ENCODE measurements at regions not wholly inside any gene's neighbourhood (a gene's known extent, or its start where the extent isn't known, plus 50 kb on each side); places are given as distances from the start of the nearest gene placed in this dataset.

DNA sequence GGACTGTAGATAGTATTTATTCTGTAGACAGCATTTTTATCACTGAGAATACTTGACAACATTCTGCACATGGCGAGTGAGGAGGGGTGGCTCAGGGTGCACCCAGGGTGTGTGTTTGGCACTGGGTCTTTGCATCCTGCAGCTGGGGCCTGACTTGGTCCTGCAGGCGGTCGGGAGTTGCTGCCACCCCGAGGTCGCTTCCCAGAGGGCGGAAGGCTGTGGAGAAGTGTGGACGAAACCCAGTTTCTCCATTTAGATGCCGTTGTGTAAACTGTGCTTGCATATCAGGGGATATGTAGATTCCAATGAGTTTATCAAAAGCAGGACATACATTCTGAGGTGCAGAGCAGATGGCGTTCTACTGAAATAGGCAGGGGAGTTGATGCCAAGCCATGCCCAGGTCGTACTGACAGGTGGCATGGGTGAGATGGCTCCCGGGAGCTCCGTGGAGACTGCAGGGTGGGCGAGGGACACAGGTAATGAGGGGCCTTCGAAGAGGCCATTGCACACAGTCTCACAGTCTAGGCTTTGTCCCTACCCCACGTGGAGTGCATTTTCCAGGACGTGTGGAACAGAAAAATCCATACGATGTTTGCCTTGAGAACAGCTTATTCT, 74.5 kb downstream of the RTP5 start:
- no peak overlapping the region for H3K4me3 ChIP-seq (ENCODE audit: low read length in 2 of 2)
- H3K4me1 ChIP-seq (ENCODE audit: insufficient read depth, low read length): peaks cover 11% of the 10 kb centered on the region
- H3K27me3 ChIP-seq (ENCODE audit: insufficient read depth, low read length): no peaks in the 10 kb centered on the region
- H3K27ac Mint-ChIP-seq: peak overlapping the region in 1 of 7 donors; percentile 11
- H3K9me3 ChIP-seq (ENCODE audit: control insufficient read depth in 1 of 2, low read length in 2 of 2): no peaks in the 10 kb centered on the region
- no peak for DNase-seq
- H3K27ac ChIP-seq (ENCODE audit: low read depth, low read length): no peak overlapping the region
- CTCF ChIA-PET (ENCODE audit: partially characterized antibody): no interaction called here
- H3K27me3 Mint-ChIP-seq: no peaks in the 10 kb centered on the region
- H3K9me3 Mint-ChIP-seq: peaks cover 0 to 2% (median 0%) of the 10 kb centered on the region in 8 donors
- H3K36me3 ChIP-seq (ENCODE audit: insufficient read depth, low read length): no peaks in the 10 kb centered on the region
- no peak overlapping the region for H3K4me3 Mint-ChIP-seq
- H3K4me1 Mint-ChIP-seq: peaks cover 11 to 24% (median 14%) of the 10 kb centered on the region in 4 donors
- POLR2A ChIA-PET (ENCODE audit: partially characterized antibody): no interaction called here
- H3K36me3 Mint-ChIP-seq: no peaks in the 10 kb centered on the region
- intact Hi-C loops (cut with micrococcal nuclease): no loop called here

DNA sequence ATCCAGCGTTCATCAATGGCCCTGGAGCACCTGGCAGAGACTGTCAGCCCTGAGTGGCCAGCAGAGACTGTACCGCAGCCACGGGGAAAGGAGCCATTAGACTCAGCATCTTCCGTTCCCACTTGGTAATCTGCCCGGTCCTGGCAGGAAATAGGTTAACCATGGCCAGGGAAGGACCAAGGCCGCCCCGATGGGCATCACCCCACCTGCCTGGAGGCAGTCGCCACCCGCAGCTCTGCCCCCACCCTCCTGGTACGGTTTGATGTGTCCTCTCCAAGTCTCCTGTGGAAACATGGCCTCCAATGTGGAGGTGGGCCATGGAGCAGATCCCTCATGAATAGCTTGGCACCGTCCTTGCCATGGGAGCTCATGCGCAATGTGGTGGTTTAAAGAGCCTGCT, 75.3 kb downstream of the RTP5 start:
- Histone ChIP-seq H3K27me3 (ENCODE audit: insufficient read depth, low read length) (no peaks in the 10 kb centered on the region), H3K27ac (ENCODE audit: low read depth, low read length) (no peak overlapping the region), H3K9me3 (ENCODE audit: control insufficient read depth in 1 of 2, low read length in 2 of 2) (no peaks in the 10 kb centered on the region), H3K4me1 (ENCODE audit: insufficient read depth, low read length) (peaks cover 3% of the 10 kb centered on the region), H3K4me3 (ENCODE audit: low read length in 2 of 2) (no peak overlapping the region), H3K36me3 (ENCODE audit: insufficient read depth, low read length) (no peaks in the 10 kb centered on the region)
- Mint-ChIP-seq H3K27ac (no peak overlapping the region), H3K36me3 (no peaks in the 10 kb centered on the region), H3K27me3 (no peaks in the 10 kb centered on the region), H3K4me1 (peaks cover 8 to 19% (median 11%) of the 10 kb centered on the region in 4 donors), H3K4me3 (no peak overlapping the region), H3K9me3 (peaks cover 0 to 2% (median 0%) of the 10 kb centered on the region in 8 donors)
- CTCF ChIA-PET (ENCODE audit: partially characterized antibody): no interaction called here
- intact Hi-C loops (cut with micrococcal nuclease): no loop called here
- POLR2A ChIA-PET (ENCODE audit: partially characterized antibody): no interaction called here
- DNase-seq: no peak

DNA sequence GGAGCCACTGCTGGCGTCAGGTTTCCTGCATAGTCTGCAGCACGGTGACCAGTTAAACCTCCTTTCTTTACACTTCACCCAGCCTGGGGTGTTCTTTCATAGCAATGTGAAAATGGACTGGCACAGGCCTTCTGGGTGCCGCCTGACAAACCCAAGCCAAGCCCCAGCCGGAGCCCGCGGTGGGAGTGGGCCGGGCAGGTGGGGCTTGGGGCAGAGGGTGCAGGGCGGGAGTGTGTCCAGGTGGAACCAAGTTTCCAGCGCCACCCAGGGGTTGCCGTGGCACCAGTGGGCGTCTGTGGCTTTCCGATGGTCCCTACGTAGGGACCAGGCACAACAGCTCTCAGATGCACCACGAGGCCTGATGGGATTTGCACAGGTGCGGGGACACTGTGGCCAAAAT, 75.8 kb downstream of the RTP5 start:
- intact Hi-C loops (cut with micrococcal nuclease): no loop called here
- POLR2A ChIA-PET (ENCODE audit: partially characterized antibody): no interaction called here
- no peak for DNase-seq
- no peak overlapping the region for H3K27ac Mint-ChIP-seq
- no peak overlapping the region for H3K27ac ChIP-seq (ENCODE audit: low read depth, low read length)
- no peaks in the 10 kb centered on the region for H3K27me3 ChIP-seq (ENCODE audit: insufficient read depth, low read length)
- no peaks in the 10 kb centered on the region for H3K36me3 ChIP-seq (ENCODE audit: insufficient read depth, low read length)
- no peaks in the 10 kb centered on the region for H3K9me3 ChIP-seq (ENCODE audit: control insufficient read depth in 1 of 2, low read length in 2 of 2)
- peaks cover 9 to 15% (median 11%) of the 10 kb centered on the region in 4 donors for H3K4me1 Mint-ChIP-seq
- H3K4me3 ChIP-seq (ENCODE audit: low read length in 2 of 2): no peak overlapping the region
- H3K36me3 Mint-ChIP-seq: no peaks in the 10 kb centered on the region
- no peaks in the 10 kb centered on the region for H3K9me3 Mint-ChIP-seq
- no peaks in the 10 kb centered on the region for H3K4me1 ChIP-seq (ENCODE audit: insufficient read depth, low read length)
- no peaks in the 10 kb centered on the region for H3K27me3 Mint-ChIP-seq
- CTCF ChIA-PET (ENCODE audit: partially characterized antibody): no interaction called here
- H3K4me3 Mint-ChIP-seq: no peak overlapping the region

DNA sequence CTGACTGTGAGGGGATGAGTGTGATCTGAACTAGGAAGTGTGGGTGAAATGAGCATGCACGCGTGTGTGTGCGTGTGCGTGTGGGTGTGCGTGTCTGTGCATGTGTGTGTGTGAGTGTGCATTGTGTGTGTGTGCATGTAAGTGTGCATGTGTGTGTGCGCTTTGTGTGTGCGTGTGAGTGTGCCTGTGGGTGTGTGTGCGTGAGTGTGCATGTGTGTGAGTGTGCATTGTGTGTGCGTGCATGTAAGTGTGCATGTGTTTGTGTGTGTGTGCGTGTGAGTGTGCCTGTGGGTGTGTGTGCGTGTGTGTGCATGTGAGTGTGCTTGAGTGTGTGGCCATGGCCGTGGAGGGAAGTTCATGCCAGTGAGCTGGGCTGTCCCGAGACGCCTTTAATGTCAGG, 76.3 kb downstream of the RTP5 start:
- H3K27me3 ChIP-seq (ENCODE audit: insufficient read depth, low read length): no peaks in the 10 kb centered on the region
- no peak for DNase-seq
- peaks cover 10 to 14% (median 13%) of the 10 kb centered on the region in 4 donors for H3K4me1 Mint-ChIP-seq
- intact Hi-C loops (cut with micrococcal nuclease): no loop called here
- no peaks in the 10 kb centered on the region for H3K36me3 ChIP-seq (ENCODE audit: insufficient read depth, low read length)
- H3K27me3 Mint-ChIP-seq: no peaks in the 10 kb centered on the region
- H3K4me3 ChIP-seq (ENCODE audit: low read length in 2 of 2): no peak overlapping the region
- no peaks in the 10 kb centered on the region for H3K9me3 Mint-ChIP-seq
- H3K36me3 Mint-ChIP-seq: no peaks in the 10 kb centered on the region
- CTCF ChIA-PET (ENCODE audit: partially characterized antibody): no interaction called here
- H3K4me1 ChIP-seq (ENCODE audit: insufficient read depth, low read length): no peaks in the 10 kb centered on the region
- no peak overlapping the region for H3K27ac ChIP-seq (ENCODE audit: low read depth, low read length)
- POLR2A ChIA-PET (ENCODE audit: partially characterized antibody): no interaction called here
- H3K27ac Mint-ChIP-seq: peak overlapping the region in 2 of 7 donors; percentile 35 to 52
- H3K4me3 Mint-ChIP-seq: no peak overlapping the region
- no peaks in the 10 kb centered on the region for H3K9me3 ChIP-seq (ENCODE audit: control insufficient read depth in 1 of 2, low read length in 2 of 2)

DNA sequence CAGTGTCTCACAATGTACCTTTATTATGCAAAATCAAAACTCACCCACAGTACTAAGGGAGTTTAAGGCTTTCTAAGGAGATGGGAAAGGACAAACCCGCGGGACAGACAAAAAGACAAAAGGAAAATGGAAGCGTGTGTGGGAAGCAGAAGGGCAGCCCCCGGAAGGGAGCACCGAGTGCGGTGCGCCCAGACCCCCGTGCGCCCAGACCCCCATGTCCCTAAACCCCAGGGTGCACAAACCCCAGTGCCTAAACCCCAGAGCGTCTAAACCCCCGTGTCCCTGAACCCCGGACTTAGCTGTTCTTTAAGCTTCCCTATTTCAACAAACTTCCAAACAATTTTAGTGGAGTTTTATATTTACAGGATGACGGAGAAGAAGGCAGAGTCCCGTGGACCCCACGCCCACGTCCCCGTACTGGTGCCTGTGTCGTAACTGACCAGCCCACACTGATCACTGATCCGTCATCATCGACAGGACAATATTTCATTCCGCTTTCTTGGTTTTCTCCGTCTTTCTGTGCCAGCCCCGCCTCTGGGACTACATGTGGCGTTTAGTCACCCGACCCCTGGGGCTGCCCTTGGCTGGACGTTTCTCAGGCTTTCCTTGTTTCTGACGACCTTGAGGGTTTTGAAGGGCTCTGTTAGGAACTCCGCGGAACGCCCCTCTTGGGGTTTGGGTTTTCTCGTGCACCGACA, 76.9 kb downstream of the RTP5 start:
- no peak overlapping the region for H3K4me3 ChIP-seq (ENCODE audit: low read length in 2 of 2)
- Mint-ChIP-seq H3K36me3 (no peaks in the 10 kb centered on the region), H3K9me3 (no peaks in the 10 kb centered on the region), H3K27me3 (no peaks in the 10 kb centered on the region), H3K4me3 (no peak overlapping the region), H3K27ac (peak overlapping the region in 1 of 7 donors; percentile 69), H3K4me1 (peaks cover 8 to 14% (median 12%) of the 10 kb centered on the region in 4 donors)
- POLR2A ChIA-PET (ENCODE audit: partially characterized antibody): no interaction called here
- no peaks in the 10 kb centered on the region for H3K27me3 ChIP-seq (ENCODE audit: insufficient read depth, low read length)
- H3K27ac ChIP-seq (ENCODE audit: low read depth, low read length): no peak overlapping the region
- DNase-seq: no peak
- no peaks in the 10 kb centered on the region for H3K36me3 ChIP-seq (ENCODE audit: insufficient read depth, low read length)
- intact Hi-C loops (cut with micrococcal nuclease): no loop called here
- H3K9me3 ChIP-seq (ENCODE audit: control insufficient read depth in 1 of 2, low read length in 2 of 2): no peaks in the 10 kb centered on the region
- no peaks in the 10 kb centered on the region for H3K4me1 ChIP-seq (ENCODE audit: insufficient read depth, low read length)
- CTCF ChIA-PET (ENCODE audit: partially characterized antibody): no interaction called here

DNA sequence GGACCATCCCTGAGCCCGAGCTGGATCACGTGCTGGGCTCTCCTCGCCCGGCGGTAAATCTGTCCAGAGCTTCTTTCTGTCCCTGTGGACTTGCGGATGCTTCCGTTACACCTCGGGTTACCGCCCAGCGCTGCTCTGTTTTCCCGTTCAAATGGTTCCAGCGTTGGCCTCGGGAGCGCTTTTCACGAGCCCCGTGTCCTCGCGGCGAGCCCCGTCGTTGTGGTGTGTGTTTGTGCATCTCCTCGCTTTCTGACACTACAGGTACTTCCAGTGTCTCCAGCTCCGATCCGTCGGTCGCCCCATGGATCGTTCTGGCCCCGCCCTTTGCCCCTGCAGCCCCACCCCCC, 77.4 kb downstream of the RTP5 start:
- H3K4me1 Mint-ChIP-seq: peaks cover 7 to 14% (median 12%) of the 10 kb centered on the region in 4 donors

DNA sequence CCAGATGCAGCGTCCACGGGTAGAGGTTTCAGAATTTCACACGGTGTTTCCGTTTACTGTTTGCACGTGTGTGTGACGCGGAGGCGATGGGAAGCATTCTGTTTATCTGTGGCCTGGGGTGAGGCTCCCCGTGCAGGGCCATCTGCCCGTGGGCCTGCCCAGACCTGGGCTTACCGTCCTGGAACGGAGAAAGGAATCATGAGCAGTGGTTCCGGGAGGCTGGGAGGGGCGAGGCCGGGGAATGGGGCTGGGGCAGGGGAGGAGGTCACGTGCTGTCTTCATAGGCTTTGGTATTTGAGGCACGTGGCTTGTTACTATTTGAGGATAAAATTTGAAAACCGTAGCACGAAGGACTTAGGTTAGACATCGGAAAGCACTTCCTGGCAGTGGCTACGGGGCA, 77.9 kb downstream of the RTP5 start:
- no peak overlapping the region for H3K4me3 Mint-ChIP-seq
- no peaks in the 10 kb centered on the region for H3K9me3 Mint-ChIP-seq
- intact Hi-C loops (cut with micrococcal nuclease): no loop called here
- no peaks in the 10 kb centered on the region for H3K27me3 ChIP-seq (ENCODE audit: insufficient read depth, low read length)
- no peaks in the 10 kb centered on the region for H3K9me3 ChIP-seq (ENCODE audit: control insufficient read depth in 1 of 2, low read length in 2 of 2)
- H3K27ac Mint-ChIP-seq: no peak overlapping the region
- no peak for DNase-seq
- no peak overlapping the region for H3K4me3 ChIP-seq (ENCODE audit: low read length in 2 of 2)
- H3K4me1 ChIP-seq (ENCODE audit: insufficient read depth, low read length): no peaks in the 10 kb centered on the region
- H3K36me3 ChIP-seq (ENCODE audit: insufficient read depth, low read length): no peaks in the 10 kb centered on the region
- POLR2A ChIA-PET (ENCODE audit: partially characterized antibody): no interaction called here
- H3K36me3 Mint-ChIP-seq: no peaks in the 10 kb centered on the region
- CTCF ChIA-PET (ENCODE audit: partially characterized antibody): no interaction called here
- peaks cover 7 to 14% (median 12%) of the 10 kb centered on the region in 4 donors for H3K4me1 Mint-ChIP-seq
- H3K27me3 Mint-ChIP-seq: no peaks in the 10 kb centered on the region
- no peak overlapping the region for H3K27ac ChIP-seq (ENCODE audit: low read depth, low read length)

More for the DNA sequence above, 77.4 kb downstream of the RTP5 start:
- no peaks in the 10 kb centered on the region for H3K9me3 ChIP-seq (ENCODE audit: control insufficient read depth in 1 of 2, low read length in 2 of 2)
- CTCF ChIA-PET (ENCODE audit: partially characterized antibody): no interaction called here
- DNase-seq: no peak
- Mint-ChIP-seq H3K27ac (no peak overlapping the region), H3K27me3 (no peaks in the 10 kb centered on the region), H3K4me3 (no peak overlapping the region), H3K36me3 (no peaks in the 10 kb centered on the region), H3K9me3 (no peaks in the 10 kb centered on the region)
- no peaks in the 10 kb centered on the region for H3K4me1 ChIP-seq (ENCODE audit: insufficient read depth, low read length)
- intact Hi-C loops (cut with micrococcal nuclease): no loop called here
- H3K4me3 ChIP-seq (ENCODE audit: low read length in 2 of 2): no peak overlapping the region
- H3K36me3 ChIP-seq (ENCODE audit: insufficient read depth, low read length): no peaks in the 10 kb centered on the region
- no peak overlapping the region for H3K27ac ChIP-seq (ENCODE audit: low read depth, low read length)
- POLR2A ChIA-PET (ENCODE audit: partially characterized antibody): no interaction called here
- H3K27me3 ChIP-seq (ENCODE audit: insufficient read depth, low read length): no peaks in the 10 kb centered on the region
